HG03442 (cell line): ENCODE measurements at regions not wholly inside any gene's neighbourhood (a gene's known extent, or its start where the extent isn't known, plus 50 kb on each side); places are given as distances from the start of the nearest gene placed in this dataset.
"Not testable (repeated sequence)": the region's sequence is repeated elsewhere in the genome, so short reads cannot be mapped to it uniquely, and the experiment has no call there.

Experiments used
- ATAC-seq: cut with Tn5 transposase; IDR thresholded peaks from one replicate; pipeline ENCODE4 v1.9.1; 2021; ENCODE audit warnings: mild to moderate bottlenecking, moderate library complexity; ENCODE audit not compliant: unreplicated experiment

GRCh38 chr12:67758521-67758920 is 110.0 kb downstream of the DYRK2 start:
- ATAC-seq, result no peak

GRCh38 chr12:67759829-67760228 is 111.3 kb downstream of the DYRK2 start:
- no peak for ATAC-seq

- ATAC-seq, result no peak
These were observed 112.2 kb downstream of the DYRK2 start for GRCh38 chr12:67760586-67761275.

GRCh38 chr12:67761566-67761965 is 113.0 kb downstream of the DYRK2 start:
- ATAC-seq, result no peak

- ATAC-seq, result no peak
These were observed 115.5 kb downstream of the DYRK2 start for GRCh38 chr12:67764055-67764454.

- no peak for ATAC-seq
These were observed 116.5 kb downstream of the DYRK2 start for GRCh38 chr12:67764946-67765619.

GRCh38 chr12:67765776-67766766 is 117.5 kb downstream of the DYRK2 start:
- no peak for ATAC-seq

GRCh38 chr12:67772267-67773169 is 124.0 kb downstream of the DYRK2 start:
- ATAC-seq, result no peak

- ATAC-seq, result no peak
These were observed 125.4 kb downstream of the DYRK2 start for GRCh38 chr12:67773896-67774295.

- no peak for ATAC-seq
These were observed 126.5 kb downstream of the DYRK2 start for GRCh38 chr12:67774983-67775587.

GRCh38 chr12:67780580-67781084 is 132.1 kb downstream of the DYRK2 start:
- ATAC-seq, result no peak

GRCh38 chr12:67782573-67782972 is 134.0 kb downstream of the DYRK2 start:
- ATAC-seq, result no peak

- no peak for ATAC-seq
These were observed 134.8 kb downstream of the DYRK2 start for GRCh38 chr12:67783393-67783792.

- ATAC-seq, result no peak
These were observed 136.3 kb downstream of the DYRK2 start for GRCh38 chr12:67784831-67785230.

GRCh38 chr12:67786086-67786485 is 137.5 kb downstream of the DYRK2 start:
- no peak for ATAC-seq

- ATAC-seq, result no peak
These were observed 139.6 kb downstream of the DYRK2 start for GRCh38 chr12:67788118-67788517.

- ATAC-seq, result no peak
These were observed 140.7 kb downstream of the DYRK2 start for GRCh38 chr12:67789266-67789665.

- no peak for ATAC-seq
These were observed 142.1 kb downstream of the DYRK2 start for GRCh38 chr12:67790660-67791059.

GRCh38 chr12:67791362-67791761 is 142.8 kb downstream of the DYRK2 start:
- ATAC-seq, result not testable (repeated sequence)

- ATAC-seq, result no peak
These were observed 143.6 kb downstream of the DYRK2 start for GRCh38 chr12:67792185-67792584.
